NCI-H2081 (cell line): ENCODE measurements at regions not wholly inside any gene's neighbourhood (a gene's known extent, or its start where the extent isn't known, plus 50 kb on each side); places are given as distances from the start of the nearest gene placed in this dataset.
"Not testable (repeated sequence)": the region's sequence is repeated elsewhere in the genome, so short reads cannot be mapped to it uniquely, and the experiment has no call there.

ENCODE experiments used
- DNase-seq, 2 experiments: peaks; one replicate each; lab custom pipeline; 2025; lab: John Stamatoyannopoulos, UW

DNA sequence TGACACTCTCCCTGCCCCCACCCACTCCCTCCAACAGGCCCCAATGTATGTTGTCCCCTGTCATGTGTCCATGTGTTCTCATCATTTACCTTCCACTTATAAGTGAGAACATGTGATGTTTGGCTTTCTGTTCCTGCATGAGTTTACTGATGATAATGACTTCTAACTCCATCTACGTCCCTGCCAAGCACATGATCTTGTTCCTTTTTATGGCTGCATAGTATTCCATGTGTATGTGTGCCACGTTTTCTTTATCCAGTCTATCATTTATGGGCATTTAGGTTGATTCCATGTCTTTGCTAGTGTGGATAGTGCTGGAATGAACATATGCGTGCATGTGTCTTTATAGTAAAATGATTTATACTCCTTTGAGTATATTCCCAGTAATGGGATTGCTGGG, 100.0 kb upstream of the LHX5 start:
- no peak for DNase-seq

DNA sequence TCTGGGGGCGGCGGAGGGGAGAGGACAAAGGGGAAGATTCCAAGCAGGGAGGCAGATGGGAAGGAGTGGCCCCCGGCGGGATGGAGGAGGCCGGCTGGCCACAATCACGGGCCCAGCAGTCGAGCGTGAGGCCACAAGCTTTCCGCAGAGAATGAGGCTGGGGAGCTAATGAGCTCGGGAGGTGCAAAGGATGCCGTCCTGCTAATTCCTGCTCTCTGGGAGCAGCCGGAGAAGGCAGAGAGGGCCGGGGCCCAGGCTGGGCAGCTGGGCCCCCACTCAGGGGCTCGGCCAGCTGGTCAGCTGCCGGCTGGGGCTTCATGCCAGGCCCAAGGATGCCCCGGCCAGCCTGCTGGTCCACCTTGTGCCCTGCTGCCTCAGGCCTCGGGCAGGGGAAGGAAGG, 98.1 kb upstream of the LHX5 start:
- no peak for DNase-seq

DNA sequence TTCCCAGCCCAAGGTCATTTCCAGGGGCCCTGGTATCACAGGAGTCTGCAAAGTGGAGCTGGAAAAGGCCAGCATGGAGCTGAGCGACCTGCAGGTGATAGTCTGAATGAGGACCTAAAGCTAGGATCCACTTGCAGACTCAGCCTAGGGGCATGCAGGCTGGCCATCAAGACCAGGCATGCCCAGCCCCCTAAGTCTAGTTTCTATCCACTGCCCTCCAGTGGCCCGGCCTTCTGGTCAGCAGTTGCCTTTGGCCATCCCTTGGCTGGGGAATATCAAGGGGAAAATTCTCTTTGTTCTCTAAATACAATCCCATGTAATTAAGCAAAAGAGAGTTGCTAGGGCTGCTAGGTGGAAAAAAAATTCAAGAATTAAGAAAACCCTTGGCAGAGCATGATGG, 96.3 kb upstream of the LHX5 start:
- DNase-seq, result no peak

DNA sequence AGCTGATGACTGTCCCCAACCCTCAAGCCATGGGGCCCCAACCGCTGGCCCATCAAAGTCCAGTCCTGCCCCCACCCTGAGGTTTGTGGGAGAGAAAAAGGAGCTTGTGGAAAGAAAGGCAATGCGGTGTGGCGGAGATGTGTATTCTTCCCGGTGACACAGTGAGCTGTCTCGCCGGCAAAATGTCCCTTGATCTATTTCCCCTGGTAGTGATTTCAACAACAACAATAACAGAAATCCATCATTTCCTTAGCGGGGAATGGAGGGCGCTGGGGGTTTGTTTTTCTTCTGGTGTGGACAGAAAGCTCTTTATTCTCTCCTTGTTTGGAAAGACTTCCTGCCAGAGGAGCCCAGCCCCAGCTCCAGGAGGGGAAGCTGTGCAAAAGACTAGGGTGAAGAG, 93.7 kb upstream of the LHX5 start:
- no peak for DNase-seq

DNA sequence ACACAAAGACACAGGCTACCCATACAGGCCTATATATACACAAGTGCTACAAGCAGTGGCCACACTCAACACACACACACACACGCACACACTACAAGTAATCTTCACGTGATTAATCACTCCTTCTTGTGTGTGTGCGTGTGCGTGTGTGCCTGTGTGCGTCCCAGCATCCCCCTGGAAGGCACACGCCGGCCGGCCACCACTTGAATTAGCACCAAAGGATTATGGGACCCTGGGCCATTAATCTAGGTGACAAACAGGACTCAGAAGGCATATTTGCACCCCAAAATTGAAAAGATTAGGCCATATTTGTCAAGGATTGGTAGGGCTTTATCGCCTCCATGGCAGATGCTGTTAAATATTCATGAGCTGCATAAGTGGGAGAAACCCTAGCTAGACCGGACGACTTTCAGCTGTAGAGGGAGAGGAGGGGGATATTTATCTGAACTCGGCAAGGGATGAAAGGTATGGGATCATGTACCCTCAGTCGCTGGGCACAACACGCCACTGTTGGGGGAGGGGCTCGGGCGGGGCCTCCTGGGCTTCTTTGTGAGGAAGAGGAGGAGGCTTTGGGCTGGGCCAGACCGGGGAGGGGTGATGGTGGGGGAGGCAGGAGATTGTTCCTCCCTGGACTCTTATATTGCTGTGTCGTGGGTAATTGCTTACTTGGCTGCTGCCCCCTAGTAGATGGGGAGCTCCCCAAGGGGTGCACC, 89.6 kb upstream of the LHX5 start:
- no peak for DNase-seq

DNA sequence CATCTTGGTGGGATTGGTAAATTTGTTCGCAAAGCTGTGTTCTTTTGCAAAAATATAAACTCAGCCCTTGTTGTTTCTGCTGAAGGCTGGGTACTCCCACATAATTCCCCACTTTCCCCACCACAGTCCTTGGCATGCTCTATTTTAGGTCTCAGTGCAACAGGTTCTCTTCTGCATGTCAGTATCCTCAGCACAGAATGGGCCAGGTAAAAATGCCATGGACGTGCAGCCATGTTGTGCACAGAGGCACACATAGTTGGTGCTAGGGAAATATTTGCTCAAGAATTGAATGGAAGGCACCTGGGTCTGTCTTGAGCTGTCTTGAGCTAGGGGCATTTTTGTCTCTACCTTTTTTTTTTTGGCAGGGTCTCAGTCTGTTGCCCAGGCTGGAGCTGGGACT, 87.8 kb upstream of the LHX5 start:
- no peak for DNase-seq

DNA sequence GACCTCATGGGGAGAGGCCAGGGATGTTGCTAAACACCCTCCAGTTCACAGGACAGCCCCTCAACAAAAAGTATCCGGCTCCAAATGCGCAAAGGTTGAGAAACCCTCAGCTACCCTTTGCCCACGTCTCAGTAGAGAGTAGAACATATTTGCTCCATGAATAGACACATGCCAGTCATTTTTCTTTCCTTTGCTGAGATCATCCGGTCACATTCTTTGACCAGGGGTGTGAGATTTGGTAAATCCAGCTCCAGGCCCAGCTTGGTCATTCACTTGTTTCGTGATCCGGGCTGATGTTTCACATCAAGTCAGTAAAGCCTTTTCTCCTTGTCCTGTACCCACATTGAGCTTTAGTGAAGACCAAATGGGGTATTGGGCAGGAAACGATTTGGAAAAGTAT, 83.6 kb upstream of the LHX5 start:
- DNase-seq, result no peak

DNA sequence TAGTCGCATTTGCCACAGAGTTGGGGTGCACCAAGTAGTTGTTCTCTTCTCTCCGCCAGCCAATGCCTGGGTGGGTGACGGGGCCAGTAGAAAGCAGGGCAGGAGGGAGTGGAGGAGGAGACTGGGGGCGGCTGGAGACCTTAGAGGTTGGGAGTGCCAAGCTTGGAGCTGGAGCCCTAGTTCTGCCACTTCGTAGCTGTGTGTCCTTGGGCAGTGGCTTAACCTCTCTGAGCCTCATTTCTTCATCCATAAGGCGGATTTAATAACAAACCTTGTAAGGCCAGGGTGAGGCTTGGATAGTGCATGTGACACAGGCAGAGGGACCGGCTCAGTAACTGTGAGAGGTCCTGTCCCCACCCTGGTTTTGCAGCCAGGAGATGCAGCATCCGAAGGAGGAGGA, 81.1 kb upstream of the LHX5 start:
- DNase-seq, result no peak

DNA sequence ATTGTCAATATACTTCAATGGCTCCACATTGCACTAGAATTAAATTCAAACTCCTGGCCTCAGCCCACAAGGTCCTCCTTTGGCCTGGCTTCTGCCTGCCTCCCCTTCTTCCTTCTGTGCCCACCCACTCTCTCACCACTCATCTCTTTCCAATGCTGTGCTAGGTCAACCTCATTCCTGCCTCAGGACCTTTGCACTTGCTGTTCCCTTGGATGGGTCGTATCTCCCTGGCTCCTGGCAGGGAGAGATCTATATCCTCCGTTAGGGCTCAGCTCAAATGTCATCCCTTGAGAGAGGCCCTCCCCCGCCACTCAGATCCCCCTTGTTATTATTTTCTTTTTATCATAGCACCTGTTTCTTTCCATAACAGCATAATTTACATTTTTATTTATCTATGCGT, 79.9 kb upstream of the LHX5 start:
- DNase-seq, result no peak

DNA sequence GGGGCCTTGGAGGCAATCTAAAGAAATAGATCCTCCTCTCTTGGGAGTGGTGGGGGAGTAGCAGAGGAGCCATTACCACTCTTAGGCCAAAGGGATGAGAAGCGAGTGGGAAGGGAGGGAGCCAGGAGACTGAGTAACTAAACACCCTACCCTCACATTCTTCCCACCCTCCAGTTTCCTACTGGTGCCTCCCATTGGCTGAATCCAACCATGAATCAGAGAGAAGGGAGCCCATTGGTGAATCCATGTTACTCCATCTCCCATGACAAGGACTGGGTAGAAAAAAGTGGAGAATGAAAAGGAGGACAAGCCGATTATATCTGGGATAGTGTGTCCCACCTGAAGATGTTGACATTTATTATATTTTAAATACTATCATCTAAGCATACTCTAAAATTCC, 76.8 kb upstream of the LHX5 start:
- DNase-seq, result no peak

DNA sequence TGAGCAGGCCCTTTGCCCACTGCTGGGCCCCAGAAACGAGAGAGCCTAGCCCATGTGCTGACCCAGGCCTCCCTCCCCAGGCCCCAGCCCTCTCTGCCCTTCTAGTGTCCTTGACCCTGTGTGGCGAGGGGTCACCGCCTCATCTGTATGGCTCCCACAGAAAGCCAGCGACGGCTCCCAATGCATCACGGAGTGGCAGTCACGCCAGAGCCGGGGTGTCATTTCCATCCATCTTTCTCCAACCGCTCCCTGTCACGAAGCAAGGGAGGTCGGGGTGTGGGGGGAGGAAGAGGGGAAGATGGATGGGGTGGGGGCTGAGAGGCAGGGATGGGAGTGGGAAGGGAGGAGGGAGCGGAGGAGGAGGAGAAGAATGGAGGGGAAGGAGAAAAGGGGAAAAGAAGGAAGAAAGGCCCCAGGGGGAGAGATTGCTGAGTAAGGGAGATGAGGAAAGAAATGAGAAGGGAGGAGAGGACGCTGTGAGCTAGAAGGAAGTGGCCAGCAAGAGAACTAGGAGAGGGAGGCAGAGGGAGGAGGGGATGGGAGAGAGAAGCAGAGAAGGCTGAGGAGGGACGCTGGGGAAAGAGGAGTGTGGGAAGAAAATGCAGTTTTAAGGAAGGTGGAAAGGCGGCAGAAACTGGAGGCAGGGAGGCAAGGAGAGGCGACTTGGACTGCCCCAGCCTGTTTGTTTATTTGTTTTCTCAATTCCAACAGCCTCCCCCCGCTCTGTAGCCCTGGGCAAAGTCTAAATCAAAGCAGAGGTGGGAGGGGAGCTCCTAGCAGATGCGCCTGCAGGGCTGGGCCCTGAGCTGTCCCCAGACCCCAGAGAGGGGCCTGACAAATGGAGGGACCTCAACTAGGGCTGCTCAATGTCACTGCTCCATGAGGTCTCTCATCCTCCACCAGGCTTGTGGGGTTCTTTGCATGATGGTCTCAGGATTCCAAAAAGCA, 75.5 kb upstream of the LHX5 start:
- DNase-seq, result no peak

DNA sequence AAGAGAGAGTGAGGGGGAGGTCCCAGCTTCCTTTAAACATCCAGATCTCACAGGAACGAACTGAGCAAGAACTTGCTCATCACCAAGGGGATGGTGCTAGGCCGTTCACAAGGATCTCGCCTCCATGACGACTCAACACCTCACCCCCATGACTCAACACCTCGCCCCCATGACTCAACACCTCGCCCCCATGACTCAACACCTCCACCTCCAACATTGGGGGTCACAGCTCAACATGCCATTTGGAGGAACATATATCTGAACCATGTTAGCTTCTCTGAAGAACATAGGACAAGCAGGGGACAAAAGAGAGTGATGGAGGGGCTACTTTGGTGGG, 66.0 kb upstream of the LHX5 start:
- no peak for DNase-seq

DNA sequence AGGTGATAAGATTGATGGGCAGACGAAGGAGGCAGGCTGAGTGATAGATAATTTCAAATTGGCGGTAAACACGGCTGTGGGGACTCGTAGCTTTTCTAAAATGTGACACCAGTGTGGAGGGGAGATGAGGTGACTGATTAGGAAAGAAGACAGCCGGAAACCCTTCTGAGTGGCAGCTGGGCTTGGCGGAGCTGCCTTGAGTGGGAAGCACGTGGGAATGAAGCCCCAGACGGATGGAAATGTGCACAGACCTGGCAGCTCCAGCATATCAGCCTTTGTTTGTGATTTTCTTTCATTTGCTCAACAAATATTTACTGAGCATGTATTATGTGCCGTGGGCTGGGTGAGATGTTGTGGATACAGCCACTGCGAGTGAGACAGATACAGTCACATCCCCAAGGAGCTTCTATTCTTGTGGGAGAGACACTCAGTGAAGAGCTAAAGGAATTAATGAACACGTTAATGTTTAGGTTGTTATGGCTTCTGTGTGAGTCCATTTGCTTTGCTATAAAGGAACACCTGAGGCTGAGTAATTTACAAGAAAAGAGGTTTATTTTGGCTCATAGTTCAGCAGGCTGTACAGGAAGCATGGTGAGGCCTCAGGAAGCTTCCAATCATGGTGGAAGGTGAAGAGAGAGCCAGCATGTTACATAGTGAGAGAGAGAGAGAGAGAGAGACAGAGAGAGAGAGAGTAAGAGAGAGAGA, 65.5 kb upstream of the LHX5 start:
- no peak for DNase-seq

DNA sequence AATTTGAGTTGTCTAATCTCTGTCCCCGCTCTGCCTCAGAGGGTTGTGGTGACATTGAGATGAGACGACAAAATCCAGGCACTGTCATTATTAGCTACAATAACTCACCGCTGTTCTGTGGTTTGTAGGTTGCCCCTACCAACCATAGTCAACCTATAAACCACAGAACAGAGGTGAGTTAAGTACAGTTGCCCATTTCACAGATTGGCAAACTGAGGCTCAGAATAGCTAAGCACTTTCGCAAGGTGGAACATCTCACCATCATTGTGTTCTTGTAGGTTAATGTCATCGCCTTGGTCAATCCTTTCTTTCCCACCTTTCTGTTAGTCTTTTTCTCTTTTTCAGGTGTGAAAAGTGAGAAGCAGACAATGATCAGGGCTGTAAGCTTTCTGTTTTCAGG, 63.4 kb upstream of the LHX5 start:
- no peak for DNase-seq

DNA sequence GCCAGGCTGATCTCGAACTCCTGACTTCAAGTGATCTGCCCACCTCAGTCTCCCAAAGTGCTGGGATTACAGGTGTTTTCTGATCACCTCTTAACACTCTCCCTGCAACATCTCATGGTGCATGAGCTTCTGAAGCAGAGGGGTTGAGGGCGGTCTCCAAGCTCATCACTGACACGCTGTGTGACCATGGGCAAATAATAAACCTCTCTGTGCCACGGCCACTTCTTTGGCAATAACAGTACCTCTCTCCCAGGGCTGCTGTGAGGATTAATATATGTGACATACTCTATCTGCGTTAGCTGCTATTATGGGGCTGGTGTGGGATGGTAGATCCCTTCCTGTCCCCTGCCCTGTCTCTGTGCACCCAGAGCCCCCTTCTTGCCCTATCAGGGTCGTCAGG, 62.9 kb upstream of the LHX5 start:
- DNase-seq, result no peak

DNA sequence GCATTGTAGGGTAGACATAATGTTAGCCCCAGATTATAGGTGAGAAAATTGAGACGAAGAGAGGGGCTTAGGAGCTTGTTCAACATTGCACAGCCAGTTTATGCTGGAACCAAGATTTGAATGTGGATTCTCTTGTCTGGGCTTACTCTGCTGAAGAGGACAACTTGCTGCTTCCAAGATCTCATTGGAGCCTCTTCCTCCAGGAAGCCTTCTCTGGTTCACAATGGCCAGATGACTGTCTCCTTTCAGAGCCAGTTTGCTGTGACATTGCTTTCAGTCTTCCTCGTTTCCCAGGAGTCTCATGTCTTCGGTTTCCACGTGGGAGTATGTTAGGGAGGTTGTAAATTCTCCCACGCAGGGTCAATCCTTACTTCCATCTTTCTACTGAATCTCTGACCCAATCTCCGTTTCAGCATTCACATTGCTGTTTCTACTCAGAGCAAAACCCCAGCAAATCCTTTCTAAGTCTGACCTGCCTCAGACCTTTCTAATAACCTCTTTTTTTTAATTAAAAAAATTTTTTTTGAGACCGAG, 62.2 kb upstream of the LHX5 start:
- no peak for DNase-seq

DNA sequence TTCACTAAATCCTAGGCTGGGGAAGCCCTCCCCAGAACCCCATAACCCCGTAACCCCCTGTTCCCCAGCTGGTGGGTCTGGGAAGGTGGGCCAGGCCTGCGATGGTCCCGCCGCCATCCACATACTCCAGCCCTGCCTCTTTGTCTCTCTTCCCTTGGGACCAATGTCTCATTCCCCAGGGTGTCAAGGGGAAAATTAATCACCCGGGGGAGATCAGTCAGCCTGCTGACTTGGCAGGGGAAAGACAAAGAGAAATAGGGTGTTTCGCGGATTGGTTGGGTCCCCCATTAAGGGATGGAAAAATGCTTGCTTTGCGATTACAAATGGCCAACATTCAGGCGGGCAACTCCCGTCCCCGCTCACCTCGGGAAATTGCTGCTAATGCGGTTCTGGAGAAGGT, 60.6 kb upstream of the LHX5 start:
- DNase-seq, result no peak

DNA sequence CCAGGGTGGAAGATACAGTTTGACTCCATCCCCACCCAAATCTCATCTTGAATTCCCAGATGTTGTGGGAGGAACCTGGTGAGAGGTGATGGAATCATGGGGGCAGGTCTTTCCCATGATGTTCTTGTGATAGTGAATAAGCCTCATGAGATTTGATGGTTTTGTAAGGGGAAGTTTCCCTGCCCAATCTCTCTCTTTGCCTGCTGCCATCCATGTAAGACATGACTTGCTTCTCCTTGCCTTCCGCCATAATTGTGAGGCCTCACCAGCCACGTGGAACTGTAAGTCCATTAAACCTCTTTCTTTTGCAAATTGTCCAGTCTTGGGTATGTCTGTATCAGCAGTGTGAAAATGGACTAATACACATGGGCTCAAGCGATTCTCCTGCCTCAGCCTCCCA, 59.4 kb upstream of the LHX5 start:
- not testable (repeated sequence) for DNase-seq

DNA sequence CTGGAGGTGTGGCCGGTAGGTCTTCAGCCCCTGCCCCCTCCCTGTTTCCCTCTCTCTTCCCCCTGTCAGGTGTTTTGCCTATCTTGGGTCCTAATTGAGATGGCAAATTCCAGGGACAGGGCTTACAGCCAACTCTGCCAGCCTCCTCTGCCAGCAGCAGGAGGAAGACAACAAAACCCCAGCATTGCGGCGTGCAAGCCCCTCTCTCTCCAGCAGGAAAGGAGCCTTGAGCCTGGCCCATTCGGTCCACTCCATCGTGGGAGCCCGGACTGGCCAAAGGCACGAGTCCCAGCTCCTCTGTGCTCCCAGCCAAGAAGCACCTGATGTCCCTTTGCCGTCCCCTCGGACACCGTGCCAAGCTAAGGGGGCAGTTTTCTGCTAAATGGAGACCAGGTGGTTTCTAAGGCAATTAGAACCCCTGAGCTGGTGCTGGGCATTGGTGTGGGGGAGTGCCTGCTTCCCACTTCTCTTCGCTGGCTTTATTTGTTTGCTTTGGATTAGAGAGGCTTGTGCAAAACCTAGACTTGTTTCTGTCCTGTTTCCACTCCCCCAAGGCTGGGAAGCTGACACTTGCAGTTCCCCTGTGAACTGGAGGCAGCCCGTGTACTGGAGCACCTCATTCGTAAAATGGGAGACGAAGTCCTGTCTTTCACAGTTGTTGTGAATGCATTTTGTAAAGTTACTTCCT, 57.1 kb upstream of the LHX5 start:
- no peak for DNase-seq

DNA sequence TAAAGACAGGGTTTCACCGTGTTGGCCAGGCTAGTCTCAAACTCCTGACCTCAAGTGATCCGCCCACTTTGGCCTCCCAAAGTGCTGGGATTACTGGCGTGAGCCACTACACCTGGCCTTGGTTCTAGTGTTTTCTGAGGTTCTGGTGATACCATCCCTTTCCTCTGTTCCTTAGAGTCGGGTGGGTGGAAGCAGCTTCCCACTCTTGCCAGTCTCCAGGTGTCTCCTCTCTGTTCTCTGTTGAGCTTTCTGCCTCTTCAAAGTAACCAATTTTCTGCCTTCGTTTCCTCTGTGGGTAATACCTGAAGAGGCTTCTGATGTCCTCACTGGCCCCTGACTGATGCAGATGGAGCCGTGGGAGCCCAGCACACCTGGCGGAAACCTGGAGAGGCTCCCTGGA, 53.4 kb upstream of the LHX5 start:
- DNase-seq, result no peak

DNA sequence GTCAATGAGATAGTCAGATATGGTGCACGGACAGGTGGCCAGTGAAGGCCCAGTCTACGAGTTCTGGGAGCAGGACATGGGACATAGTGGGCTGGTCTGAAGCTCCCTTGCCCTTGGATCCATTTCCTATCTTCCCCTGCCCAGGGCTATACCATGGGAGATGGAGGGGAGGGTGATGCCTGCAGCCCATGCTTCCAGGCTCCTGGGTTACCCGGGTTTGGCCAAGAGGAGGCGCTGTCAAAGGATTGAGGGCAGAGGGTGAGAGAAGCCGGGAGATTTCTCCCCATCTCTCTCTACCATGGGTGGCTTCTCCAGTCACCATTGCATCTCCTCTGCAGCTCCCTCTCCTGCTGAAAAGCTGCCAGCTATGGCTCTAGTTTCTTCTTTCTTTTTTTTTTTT, 52.8 kb upstream of the LHX5 start:
- no peak for DNase-seq

DNA sequence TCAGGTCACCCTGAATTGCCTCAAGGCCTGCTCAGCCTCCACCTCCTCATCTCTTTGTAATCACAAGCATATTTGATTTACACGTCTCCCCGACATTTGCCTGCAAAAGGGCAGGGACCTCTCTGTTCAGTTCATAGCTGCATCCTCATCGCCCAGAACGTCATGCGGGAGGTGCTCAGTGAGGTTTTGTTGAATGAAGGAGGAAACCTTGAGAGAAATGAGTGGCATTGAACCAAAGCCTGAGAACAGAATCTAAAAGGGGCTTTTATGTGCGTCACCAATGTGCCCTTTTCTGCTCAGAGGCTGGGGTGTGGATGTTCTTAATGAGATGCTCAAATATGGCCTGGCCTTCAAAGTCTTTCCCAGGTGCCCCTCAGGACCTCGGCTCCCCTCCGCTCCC, 50.0 kb upstream of the LHX5 start:
- DNase-seq, result no peak
